Caki2 (cell line): ENCODE measurements at regions not wholly inside any gene's neighbourhood (a gene's known extent, or its start where the extent isn't known, plus 50 kb on each side); places are given as distances from the start of the nearest gene placed in this dataset.
"Not testable (repeated sequence)": the region's sequence is repeated elsewhere in the genome, so short reads cannot be mapped to it uniquely, and the experiment has no call there.

Experiments
- DNase-seq: peaks from one replicate; pipeline ENCODE4 v3.0.0-alpha.2; 2015; ENCODE audit warnings: low read depth
- in situ Hi-C: cut with HindIII; loops from 2 replicates; pipeline ENCODE4 v1.10.0; 2016; ENCODE audit warnings: low sequenced_read_pairs, low pct_unique_long_range_greater_than_20kb, mixed read lengths

- in situ Hi-C loops, DNase-seq: not testable (repeated sequence)
Measured at GRCh38 chr16:60126115-60126514, 1392.0 kb upstream of the GOT2 start.

GRCh38 chr16:60123392-60124023 lies 1389.4 kb upstream of the GOT2 start:
- in situ Hi-C loops, result no loop called here
- DNase-seq, result no peak

GRCh38 chr16:60120586-60120985 lies 1386.5 kb upstream of the GOT2 start:
- in situ Hi-C loops, result no loop called here

GRCh38 chr16:60110531-60110930 lies 1376.4 kb upstream of the GOT2 start:
- no peak for DNase-seq
- in situ Hi-C loops, result no loop called here

More at GRCh38 chr16:60120586-60120985, 1386.5 kb upstream of the GOT2 start:
- no peak for DNase-seq

- DNase-seq, result no peak
Measured at GRCh38 chr16:60107871-60108270, 1373.8 kb upstream of the GOT2 start.

GRCh38 chr16:60107437-60107836 lies 1373.3 kb upstream of the GOT2 start:
- in situ Hi-C loops, result no loop called here

More at GRCh38 chr16:60107871-60108270, 1373.8 kb upstream of the GOT2 start:
- in situ Hi-C loops, result no loop called here

GRCh38 chr16:60100371-60100770 lies 1366.3 kb upstream of the GOT2 start:
- no peak for DNase-seq
- in situ Hi-C loops, result no loop called here

More at GRCh38 chr16:60107437-60107836, 1373.3 kb upstream of the GOT2 start:
- no peak for DNase-seq

- DNase-seq, result no peak
- in situ Hi-C loops, result no loop called here
Measured at GRCh38 chr16:60091529-60091928, 1357.4 kb upstream of the GOT2 start.

- no peak for DNase-seq
- in situ Hi-C loops, result no loop called here
Measured at GRCh38 chr16:60091071-60091470, 1357.0 kb upstream of the GOT2 start.

GRCh38 chr16:60087530-60087929 lies 1353.4 kb upstream of the GOT2 start:
- in situ Hi-C loops, result no loop called here

GRCh38 chr16:60078819-60079218 lies 1344.7 kb upstream of the GOT2 start:
- in situ Hi-C loops, DNase-seq: not testable (repeated sequence)

More at GRCh38 chr16:60087530-60087929, 1353.4 kb upstream of the GOT2 start:
- DNase-seq, result no peak

GRCh38 chr16:60077861-60078260 lies 1343.7 kb upstream of the GOT2 start:
- no peak for DNase-seq
- in situ Hi-C loops, result no loop called here

GRCh38 chr16:60074378-60074777 lies 1340.3 kb upstream of the GOT2 start:
- in situ Hi-C loops, result no loop called here
- DNase-seq, result no peak

GRCh38 chr16:60073376-60073775 lies 1339.3 kb upstream of the GOT2 start:
- in situ Hi-C loops, result no loop called here
- DNase-seq, result no peak

GRCh38 chr16:60064026-60064425 lies 1329.9 kb upstream of the GOT2 start:
- DNase-seq, result no peak
- in situ Hi-C loops, result no loop called here

- in situ Hi-C loops, result no loop called here
- no peak for DNase-seq
Measured at GRCh38 chr16:60061396-60061795, 1327.3 kb upstream of the GOT2 start.

- in situ Hi-C loops, result no loop called here
- DNase-seq, result no peak
Measured at GRCh38 chr16:60060731-60061130, 1326.6 kb upstream of the GOT2 start.

- no peak for DNase-seq
- in situ Hi-C loops, result no loop called here
Measured at GRCh38 chr16:60059141-60059540, 1325.0 kb upstream of the GOT2 start.

GRCh38 chr16:60041671-60042070 lies 1307.6 kb upstream of the GOT2 start:
- in situ Hi-C loops, result no loop called here
- DNase-seq, result no peak

- DNase-seq, result no peak
- in situ Hi-C loops, result no loop called here
Measured at GRCh38 chr16:60031740-60032139, 1297.6 kb upstream of the GOT2 start.
